Erythroblast (primary cell): ENCODE measurements at regions not wholly inside any gene's neighbourhood (a gene's known extent, or its start where the extent isn't known, plus 50 kb on each side); places are given as distances from the start of the nearest gene placed in this dataset.

ENCODE experiments used
- GATA1 ChIP-seq: IDR thresholded peaks from 2 replicates; pipeline ENCODE4 v1.6.1; 2011; ENCODE audit warnings: low read depth, mild to moderate bottlenecking, control low read depth, low read length, moderate library complexity
- POLR2A ChIP-seq: IDR thresholded peaks from 2 replicates; pipeline ENCODE4 v1.6.1; 2011; ENCODE audit warnings: mild to moderate bottlenecking, low read length

DNA sequence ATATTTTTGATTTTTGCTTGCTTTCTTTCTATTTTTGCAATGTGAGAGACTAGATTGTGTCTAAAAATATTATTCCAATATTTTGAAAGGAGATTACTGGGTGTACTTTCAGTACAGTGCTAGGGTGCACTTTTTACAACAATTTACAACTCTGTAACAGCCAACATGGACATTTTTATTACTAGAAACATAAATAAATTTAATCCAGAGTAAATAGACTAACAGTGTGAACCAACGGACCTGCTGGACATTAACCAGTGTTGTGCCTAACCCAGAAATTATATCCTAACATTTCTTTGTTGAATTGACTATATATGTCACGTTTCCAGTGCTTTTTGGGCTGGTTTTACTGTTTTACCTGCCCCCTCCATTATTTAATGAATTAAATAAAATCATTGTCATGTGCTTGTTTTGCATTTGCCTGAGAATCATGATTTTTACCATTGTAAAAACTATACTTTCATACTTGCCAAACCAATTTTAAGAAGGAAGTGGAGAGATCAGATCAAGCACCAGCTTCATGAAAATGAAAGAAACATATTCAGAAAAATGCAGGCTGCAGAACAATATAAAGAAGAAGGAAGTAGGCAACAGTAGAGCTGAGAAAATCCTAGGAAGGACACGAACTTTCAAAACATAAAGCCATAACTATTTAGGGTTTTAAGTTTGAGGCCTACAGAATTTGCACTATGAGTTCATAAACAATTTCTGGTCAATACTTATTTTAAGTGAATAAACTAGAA is 400.8 kb upstream of the PIK3R1 start:
- TF ChIP-seq POLR2A (no peak), GATA1 (no peak)
